ENCODE measurements at regions not wholly inside any gene's neighbourhood (a gene's known extent, or its start where the extent isn't known, plus 50 kb on each side); places are given as distances from the start of the nearest gene placed in this dataset.

DNA sequence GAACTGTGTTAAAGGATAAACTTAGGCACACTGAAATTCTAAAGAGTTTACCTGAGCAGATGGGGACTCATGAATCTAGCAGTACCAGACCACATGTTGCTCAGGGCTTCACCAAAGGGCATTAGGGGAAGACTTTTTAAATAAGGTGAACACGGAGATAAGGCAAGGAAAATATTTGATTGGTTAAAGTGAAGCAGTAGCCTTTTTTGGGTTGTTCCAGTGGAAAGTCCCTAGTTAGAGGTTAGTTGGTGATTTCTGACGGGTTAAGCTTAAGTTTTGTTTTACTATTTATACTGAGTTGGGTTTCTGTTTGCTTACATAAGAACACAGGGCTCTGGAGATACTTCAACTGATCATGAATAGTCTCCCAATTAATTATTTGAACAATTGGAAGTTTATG, 722.5 kb downstream of the SOCS6 start:
- DNase-seq (ENCODE audit: low read depth) = no peak

DNA sequence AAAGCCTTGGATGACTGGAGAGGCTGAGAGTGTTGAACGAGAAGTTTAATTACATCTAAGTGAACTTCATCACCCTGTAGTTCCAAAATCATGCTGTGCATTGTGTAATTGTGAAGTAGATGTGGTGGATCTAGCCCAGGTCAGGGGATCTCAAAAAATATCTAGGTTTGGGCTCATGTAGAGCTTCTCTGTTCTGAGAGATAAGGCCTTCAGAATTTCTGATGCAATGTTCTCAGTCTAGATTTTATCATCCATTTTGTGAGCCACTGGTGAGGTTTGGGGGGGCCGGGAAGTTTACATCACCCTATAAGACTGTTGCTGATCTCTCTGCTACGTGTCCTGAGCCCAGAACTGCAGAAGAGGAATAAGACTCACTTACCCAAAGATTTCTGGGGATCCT, 719.4 kb downstream of the SOCS6 start:
- no peak for DNase-seq (ENCODE audit: low read depth)

DNA sequence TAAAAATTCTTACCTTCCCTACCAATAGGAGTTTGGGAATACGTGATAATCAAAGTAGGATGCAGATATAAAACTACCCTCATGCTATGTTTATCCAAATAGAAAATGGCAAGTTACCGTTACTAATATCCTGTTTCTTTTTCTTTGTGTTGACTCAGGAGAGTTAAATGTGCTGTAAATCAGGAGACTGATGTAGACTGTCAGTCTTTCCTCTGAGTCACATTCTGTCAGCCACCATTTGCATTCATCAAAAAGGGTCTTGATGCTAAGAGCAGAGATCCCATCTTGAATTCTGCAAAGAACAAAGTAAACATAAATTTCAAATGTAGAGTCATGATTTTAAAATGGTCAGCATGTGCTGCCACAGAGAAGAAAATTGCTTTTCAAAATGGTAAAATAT, 712.8 kb downstream of the SOCS6 start:
- DNase-seq (ENCODE audit: low read depth) = no peak

DNA sequence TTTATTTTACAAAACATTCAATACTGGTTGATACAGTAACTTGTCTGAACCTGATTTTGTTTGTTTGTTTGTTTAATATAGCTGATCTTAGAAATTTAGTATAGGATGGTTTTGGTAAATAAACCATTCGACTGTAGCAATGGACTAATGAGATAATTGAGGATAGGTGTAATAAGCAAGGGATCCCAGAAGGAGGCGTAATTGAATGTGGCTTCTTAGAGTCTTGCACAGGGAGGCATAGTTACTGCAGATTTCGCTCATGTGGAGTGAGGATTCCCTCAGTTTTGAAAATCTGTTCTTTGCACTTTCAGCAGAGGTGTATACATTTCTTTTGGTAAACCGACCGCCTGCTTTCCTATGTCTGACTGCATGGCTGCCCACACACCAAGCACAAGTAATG, 709.6 kb downstream of the SOCS6 start:
- no peak for DNase-seq (ENCODE audit: low read depth)

DNA sequence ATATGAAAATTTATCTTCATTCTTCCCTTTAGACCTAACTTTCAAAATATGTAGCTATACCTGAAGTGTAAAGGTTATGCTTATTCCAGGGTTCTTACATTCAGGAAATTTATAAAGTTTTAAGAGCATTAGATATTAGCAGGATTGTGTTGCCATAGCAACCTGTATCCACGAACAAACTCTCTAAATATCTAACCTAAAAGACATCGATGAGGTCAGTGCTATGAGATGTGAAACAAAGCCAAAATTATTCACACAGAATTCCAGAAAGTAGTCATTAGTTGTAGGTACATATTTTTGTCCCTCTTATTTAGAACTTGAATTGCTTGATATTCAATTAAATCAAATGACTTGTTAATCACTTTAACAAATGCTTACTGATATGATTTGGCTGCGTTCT, 705.3 kb downstream of the SOCS6 start:
- no peak for DNase-seq (ENCODE audit: low read depth)

DNA sequence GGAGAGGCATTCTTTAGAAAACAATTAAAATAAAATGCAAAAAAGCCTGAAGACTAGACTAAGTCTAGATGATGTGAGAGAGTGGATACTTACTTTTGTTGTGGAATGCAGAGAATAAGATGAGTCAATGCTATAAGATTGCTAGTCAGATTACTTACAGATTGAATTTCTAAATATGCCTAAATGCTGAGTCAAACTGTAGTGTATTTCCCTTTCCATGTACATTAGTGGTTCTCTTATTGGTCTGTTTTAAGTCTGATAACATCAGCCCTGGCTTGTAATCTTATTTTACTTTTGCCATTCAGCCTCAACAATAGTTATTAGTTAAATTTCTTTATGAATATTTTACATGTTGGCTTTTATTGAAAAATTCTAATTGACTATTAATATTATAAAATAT, 702.7 kb downstream of the SOCS6 start:
- no peak for DNase-seq (ENCODE audit: low read depth)

DNA sequence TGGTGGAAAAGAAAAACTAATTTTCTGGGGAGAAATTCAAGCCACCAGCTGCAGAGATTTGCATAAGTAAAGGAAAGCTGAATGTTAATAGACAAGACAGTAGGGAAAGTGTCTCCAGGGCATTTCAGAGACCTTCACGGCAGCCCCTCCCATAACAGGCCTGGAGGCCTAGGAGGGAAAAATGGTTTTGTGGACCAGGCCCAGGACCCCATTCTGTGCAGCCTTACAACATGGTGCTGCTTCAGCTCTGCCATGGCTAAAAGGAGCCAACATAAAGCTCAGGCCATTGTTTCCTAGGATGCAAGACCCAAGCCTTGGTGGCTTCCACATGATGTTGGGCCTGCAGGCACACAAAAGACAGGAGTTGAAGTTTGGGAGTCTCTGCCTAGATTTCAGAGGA, 697.1 kb downstream of the SOCS6 start:
- no peak for DNase-seq (ENCODE audit: low read depth)

DNA sequence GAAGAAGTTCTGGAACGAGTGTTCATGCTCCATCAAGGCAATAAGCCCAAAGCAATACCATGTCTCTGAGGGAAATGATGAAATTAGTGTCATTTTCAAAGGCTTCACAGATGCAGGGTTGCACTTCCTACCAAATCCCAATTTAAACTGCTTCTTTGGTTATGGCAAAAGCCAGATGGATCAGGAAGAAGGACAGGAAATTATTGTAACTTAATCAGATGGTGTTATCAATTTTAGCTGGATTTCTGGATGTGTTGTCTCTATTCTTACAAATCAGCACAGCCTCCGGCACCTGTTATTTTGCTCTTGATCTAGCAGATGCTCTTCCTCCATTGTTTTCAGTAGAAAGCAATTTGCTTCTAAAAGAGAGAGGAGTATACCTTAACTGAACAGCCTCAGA, 693.4 kb downstream of the SOCS6 start:
- no peak for DNase-seq (ENCODE audit: low read depth)

DNA sequence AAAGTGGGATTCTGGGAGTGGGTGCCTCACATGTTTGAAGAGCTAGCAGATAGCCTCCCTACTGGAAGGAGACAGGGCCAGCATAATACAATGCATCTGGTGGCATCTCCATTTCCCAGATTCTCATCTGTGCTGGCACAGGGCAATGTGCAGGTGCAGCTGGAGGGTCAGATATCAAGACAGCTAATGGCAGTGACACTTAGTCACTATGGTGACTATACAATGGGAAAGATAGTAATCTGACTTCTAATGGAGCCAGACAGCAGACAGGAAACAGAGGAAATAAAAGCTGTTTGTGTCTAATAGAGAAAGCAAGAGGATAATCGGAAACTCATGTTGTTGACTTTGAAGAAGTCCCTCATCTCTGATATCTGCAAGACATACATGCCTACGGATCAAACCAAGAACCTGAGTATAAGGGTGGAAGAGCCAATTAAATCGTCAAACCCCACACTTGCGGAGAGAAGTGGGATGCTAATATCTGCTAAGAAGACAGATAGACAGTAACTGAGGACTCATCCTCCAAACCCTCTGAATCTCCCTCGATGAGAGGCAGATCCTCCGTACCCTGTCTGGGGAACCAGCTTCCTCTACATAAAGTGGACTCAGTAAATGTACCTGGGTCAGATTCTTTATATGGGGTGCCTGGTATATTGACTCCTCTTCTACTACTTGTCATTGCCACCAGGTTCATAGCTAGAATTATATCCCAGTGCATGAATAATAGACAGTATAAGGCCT, 692.7 kb downstream of the SOCS6 start:
- DNase-seq (ENCODE audit: low read depth) = no peak

DNA sequence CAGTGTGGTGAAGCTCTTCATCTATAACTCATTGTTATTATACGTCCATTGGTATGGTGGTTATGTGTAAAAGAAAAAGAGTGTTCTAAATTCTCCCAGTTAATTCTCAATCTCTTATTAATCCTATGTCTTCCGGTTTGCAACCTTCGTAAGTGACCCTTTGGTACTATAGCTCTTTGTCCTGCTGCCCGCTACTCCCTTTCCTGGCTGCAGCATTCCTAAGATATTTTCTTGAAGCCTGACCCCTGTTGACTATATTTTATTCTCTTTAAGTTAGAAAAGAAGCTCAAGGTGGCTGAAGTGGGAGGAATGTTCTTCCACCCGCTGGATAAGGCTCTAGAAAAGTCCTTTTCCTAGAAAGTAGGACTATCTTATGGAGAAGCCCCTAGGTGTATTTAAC, 684.8 kb downstream of the SOCS6 start:
- no peak for DNase-seq (ENCODE audit: low read depth)

DNA sequence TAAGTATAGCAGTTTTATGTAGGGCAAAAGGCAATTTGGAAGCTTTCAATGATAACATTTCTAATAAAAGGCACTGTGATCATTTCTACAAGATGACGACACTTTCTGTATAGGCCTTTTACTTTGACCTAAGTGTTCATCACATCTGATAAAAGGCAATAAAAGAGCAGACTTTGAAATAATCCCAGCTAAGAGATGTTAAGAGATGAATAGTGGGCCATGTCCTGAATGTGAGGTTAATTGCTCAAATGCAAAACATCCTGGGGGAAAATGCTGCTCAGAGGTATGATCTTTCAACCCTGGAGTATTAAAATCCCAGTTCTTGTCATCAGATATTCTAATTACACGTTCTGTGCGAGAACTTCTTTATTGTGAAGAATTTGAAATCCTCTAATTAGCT, 677.6 kb downstream of the SOCS6 start:
- DNase-seq (ENCODE audit: low read depth) = no peak

DNA sequence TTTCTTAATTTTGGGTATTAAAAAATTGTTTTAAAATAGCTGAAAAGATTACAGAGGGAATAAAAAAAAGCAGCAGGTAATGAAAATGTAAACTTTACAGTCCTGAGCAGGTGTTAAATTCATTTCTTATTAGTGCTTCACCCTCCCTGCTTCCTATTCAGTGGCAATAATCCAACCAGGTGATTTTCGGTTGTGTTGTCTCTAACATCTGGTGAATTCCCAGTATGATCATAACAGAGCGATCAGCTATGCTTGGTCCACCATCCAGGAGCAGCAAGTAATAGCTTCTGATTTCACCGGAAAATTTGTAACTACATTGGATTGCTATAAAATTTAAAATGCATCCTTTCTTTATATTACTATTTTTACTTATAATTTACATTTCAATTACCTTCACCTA, 673.1 kb downstream of the SOCS6 start:
- no peak for DNase-seq (ENCODE audit: low read depth)

DNA sequence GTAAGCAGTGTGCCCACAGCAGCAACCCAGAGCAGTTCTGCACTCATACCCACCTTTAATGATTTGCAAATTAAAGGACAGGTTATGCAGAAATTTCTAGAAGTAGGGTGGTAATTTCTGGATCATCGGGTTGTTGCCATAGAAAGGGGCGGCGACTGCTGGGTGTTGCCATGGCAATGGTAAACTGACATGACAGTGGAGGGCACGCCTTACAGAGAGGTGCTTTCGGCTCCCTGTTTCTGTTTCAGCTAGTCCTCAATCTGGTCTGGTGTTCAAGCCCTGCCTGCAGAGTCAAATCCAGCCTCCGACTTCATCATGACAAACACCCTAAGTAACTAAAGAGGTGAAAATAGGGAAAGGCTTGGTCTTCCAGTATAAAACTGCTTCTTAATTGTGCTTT, 667.7 kb downstream of the SOCS6 start:
- no peak for DNase-seq (ENCODE audit: low read depth)

DNA sequence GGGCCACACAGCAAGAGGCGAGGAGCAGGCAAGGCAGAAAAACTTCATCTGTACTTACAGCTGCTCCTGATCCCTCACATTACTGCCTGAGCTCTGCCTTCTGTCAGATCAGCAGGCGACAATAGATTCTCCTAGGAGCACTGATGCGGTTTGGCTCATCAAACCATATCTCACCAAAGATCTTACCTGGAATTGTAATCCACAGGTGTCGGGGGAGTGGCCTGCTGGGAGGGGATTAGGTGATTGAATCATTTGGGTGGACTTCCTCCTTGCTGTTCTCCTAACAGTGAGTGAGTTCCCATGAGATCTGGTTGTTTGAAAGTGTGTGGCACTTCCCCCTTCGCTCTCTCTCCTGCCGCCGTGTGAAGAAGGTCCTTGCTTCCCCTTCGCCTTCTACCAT, 647.3 kb downstream of the SOCS6 start:
- no peak for DNase-seq (ENCODE audit: low read depth)

DNA sequence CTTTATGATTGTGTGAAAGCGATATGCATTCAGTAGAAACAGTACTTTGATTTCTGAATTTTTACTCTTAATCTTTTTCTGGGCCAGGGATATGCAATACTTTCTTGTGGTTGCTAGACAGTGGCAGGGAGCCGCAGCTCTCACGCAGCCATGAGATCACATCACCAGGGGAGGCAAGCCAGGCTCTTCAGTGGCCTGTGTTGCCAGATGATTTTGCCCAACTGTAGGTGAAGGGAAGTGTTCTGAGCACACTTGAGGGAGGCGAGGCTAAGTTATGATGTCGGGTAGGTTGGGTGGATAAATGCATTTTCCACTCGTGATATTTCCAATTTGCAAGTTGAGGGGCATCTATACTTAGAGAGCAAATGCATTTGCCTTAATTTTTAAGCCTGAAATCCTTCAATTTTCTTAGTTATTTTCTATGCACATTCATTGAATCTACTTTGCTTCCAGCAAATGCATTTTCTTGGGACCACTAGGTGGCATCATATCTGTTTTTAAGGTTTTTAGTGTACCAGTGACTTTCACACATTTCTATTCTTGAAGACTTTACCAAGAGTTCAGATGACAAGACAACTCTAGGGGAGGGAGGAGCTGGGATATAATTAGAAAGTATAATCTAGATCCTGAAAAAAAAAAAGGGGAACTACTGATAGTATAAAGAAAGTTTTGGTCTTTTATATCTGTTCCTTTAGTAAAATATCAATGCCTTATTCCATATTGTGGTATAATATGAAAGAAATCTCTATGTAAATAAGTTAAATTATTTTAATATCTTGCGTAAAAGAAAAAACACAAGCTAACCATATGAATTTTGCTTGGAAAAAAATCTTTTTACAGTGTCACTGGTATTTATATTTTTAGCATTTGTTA, 643.3 kb downstream of the SOCS6 start:
- peak; percentile 12 for DNase-seq (ENCODE audit: low read depth)

DNA sequence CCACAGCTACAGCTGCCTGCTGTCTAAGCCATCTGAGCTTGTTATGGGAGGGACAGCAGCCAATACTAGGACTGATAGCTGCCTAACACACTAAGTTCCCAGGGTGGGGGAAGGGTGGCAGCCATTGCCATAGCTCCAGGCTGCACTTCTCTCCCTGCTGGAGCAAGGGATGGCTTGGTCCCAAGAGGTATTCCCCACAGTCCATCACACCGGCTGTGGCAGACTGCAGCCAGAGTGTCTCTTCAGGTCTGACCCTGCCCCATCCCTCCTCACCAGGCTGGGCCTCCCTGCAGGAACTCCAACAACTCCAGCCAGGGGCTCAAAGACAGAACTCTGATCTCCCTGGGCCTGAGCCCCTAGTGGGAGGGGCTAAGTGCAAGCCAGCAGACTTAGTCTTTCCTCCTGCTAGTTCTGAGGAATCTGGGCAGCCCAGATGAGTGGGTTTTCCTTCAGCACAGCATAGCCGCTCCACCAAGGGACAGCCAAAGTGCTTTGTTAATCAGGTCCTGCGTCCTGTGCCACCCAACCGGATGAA, 632.1 kb downstream of the SOCS6 start:
- no peak for DNase-seq (ENCODE audit: low read depth)

DNA sequence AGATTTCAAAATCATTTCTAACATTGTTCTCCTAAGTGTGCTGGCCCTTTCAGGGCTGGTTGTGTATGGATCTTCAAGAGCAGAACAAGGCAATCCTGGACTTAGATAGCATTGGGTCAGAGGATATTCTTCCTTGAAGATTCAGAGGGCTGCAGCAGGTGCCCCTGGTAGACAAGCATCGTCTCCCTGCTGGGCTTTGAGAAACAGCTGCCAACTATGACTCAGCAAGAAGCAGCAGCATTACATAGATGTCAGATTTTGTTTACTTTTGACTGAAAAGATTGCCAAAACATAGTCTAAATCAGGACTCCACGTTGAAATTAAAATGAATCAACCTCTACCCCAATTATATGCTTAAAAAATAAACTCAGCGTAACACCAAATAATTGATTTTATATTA, 618.8 kb downstream of the SOCS6 start:
- DNase-seq (ENCODE audit: low read depth) = no peak

DNA sequence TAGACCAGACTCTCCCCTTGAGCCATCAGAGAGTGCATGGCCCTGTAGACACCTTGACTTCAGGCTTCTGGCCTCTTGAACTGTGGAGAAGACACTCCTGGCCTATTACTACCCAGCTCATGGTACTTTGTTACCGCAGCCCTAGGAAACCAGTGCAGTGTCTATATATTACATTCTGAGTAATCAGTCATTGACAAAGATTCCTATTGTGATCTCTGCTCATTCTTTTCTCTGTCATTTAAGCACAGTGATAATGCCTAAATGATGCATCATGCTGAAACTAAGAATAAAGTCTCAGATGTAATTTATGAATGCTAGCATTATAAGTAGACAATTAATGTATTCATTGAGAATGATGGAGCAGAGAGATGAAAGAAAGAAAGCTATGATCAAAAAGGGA, 603.5 kb downstream of the SOCS6 start:
- DNase-seq (ENCODE audit: low read depth) = no peak

DNA sequence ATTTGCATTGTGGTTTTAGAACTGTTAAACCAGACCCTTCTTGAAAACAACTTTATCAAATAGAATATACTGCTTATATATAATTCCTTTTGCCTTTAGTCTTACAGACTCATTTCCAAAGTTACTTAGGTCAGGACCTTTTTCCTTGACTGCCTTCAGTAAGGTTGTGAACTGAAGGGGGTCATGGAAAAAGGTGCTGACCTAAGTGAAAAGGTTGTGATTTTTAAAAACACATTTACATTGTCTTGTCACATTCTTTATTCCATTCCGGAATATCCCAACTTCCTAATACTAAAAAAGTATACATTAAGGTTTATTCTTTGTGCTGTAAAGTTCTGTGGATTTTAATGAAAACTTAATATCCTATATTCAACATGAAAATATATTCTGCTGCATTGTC, 581.4 kb downstream of the SOCS6 start:
- DNase-seq (ENCODE audit: low read depth) = no peak

DNA sequence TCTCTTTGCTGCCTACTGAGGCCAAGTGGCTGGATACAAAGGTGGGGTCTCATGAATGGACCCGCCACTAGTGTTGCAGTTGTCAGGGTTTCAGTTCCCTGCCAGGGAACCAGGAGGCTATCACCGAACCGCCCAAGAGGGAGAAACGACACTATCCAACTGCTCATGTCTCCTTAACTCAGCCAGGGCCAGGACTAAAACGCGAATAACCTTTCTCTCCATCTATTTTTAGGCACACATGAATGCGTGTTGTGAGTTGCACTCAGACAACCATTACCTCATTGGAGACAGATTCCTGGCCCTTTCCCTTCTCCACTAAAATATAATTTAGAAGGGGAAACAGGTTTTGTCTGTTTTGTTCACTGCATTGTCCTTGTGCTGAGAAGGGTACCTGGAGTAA, 559.5 kb downstream of the SOCS6 start:
- DNase-seq (ENCODE audit: low read depth) = no peak

DNA sequence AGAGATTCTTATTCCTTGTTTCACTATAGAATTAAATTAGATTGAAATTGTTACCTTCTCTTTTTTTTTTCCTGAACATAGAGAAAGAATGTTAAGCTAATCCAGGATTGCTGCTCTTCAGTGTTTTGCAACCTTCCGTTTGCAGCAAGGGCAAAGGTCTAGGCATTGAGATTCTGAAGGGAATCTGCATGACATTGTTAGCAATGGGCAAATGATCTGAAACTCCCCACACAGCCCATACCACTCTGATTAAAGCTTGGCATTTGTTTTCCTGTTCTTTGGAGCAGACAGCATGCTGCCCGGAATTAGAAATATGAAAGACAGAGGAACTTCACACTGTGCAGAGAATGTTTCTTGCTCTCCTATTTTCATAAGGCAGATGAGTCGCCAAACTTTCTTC, 551.8 kb downstream of the SOCS6 start:
- no peak for DNase-seq (ENCODE audit: low read depth)

DNA sequence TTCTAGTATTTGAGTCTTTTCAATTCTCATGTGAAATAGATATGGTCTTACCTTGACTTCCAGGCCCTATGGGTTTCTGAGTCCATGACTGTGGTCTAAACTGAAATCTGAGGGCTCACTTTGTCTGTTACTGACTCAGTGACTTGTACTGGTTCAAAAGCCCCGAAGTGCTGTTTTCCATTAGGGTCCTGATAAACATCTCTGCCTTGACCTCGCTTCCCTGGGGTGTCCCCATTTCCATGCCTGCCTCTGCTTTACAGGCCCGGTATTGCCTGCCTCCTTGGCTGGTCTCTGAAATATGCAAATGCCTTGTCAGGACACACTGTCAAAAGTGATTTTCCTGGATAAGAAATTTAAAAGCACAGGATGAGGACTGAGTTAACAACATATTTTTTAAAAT, 538.8 kb downstream of the SOCS6 start:
- no peak for DNase-seq (ENCODE audit: low read depth)

DNA sequence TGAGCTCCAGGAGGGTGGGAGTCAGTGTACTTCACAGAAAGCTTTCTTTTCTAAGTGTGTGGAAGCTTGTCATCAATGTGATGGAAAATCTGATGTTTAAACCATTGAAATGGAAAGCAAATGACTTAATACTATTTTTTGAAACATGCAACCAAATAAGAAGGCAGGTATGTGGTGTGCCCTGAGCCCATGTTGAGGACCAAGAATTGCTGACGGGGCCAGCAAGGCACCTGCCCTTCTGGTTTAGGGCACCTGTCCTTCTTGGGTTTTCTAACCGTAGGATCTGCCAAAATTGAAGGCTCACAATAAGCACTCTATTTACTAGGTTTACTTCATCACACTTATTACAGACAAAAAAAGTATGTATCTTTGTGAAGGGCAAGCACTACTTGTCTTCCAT, 537.7 kb downstream of the SOCS6 start:
- no peak for DNase-seq (ENCODE audit: low read depth)

DNA sequence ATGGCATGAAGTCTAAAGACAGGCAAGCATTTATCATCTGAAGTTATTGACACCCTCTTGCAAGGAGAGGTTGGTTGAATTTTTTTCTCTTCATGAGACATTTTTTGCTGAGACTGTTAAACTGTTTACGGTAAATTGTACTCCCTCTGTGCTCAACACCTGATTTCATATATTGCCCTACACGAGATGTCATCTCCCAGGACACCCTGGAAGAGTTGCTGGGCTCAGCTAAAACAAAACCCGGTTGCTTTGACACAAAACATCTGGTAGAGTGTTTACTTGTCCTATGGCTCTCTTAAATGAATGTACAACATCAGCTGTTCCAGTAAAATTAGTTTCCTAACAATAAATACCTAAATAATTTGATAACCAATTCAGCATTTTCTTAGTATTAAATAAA, 533.8 kb downstream of the SOCS6 start:
- DNase-seq (ENCODE audit: low read depth) = no peak

Measured in ELR (cell line).